ENCODE measurements at regions not wholly inside any gene's neighbourhood (a gene's known extent, or its start where the extent isn't known, plus 50 kb on each side); places are given as distances from the start of the nearest gene placed in this dataset.

DNA sequence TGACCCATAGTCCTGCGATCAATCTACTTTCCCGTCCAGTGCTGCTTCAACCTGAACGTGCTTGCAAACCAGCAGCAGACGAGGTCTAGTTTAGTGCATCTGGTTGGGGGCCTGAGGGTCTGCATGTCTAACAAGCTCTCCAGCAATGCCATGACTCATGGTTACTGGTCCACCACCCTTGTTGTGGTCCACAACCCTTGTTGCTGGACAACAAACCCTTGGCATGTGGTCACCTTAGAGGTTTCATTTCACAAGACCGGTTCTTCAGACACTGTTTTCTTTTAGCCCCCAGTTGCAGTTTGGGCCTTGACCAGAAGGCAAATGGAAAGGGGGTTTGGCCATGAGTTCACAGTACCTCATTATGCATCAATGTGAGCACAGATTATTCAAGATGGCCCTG, 424.8 kb downstream of the QKI start:
- no peaks in the 10 kb centered on the region for H3K27me3 Mint-ChIP-seq (ENCODE audit: low read depth)
- H3K27ac Mint-ChIP-seq: no peak overlapping the region; a peak in 1 of 7 replicates

More for the DNA sequence above, 424.8 kb downstream of the QKI start:
- WGBS (ENCODE audit: extremely low coverage, insufficient read length, low lambda C conversion rate): no CpG with 5 or more reads among the region's 5 CpGs
- H3K18ac ChIP-seq (ENCODE audit: insufficient read length, low read depth, low read length): no peak overlapping the region
- no peak overlapping the region for H2BK15ac ChIP-seq (ENCODE audit: low read depth, low read length)
- no peak overlapping the region for H3K14ac ChIP-seq (ENCODE audit: insufficient read depth, low read length)
- no peaks in the 10 kb centered on the region for H3K9me3 ChIP-seq (ENCODE audit: control insufficient read depth, low read depth, low read length)
- no peak overlapping the region for H3K56ac ChIP-seq (ENCODE audit: insufficient read length, low read depth, low read length)
- H2BK12ac ChIP-seq (ENCODE audit: insufficient read length, low read depth, low read length): no peak overlapping the region
- no peak for DNase-seq
- Mint-ChIP-seq H3K36me3 (ENCODE audit: insufficient read depth in 1 of 3, low read depth in 3 of 3) (peaks cover 10 to 12% (median 12%) of the 10 kb centered on the region in 3 experiments), H3K4me3 (no peak overlapping the region), H3K4me1 (peaks cover 0 to 12% of the 10 kb centered on the region in 2 experiments; a peak in 3 of 4 replicates), H3K9me3 (peaks cover 11 to 12% of the 10 kb centered on the region in 2 experiments)
- H3K4me2 ChIP-seq (ENCODE audit: insufficient read depth, insufficient read length, low read length): no peak overlapping the region
- H2BK5ac ChIP-seq (ENCODE audit: insufficient read length, low read length): no peak overlapping the region
- H3K79me1 ChIP-seq (ENCODE audit: insufficient read depth, low read depth, low read length, poor library complexity, severe bottlenecking): no peaks in the 10 kb centered on the region
- H2BK20ac ChIP-seq (ENCODE audit: low read depth, low read length, poor library complexity, severe bottlenecking): no peak overlapping the region
- no peak overlapping the region for H2AK5ac ChIP-seq (ENCODE audit: insufficient read length, low read length)
- no peaks in the 10 kb centered on the region for H4K20me1 ChIP-seq (ENCODE audit: control insufficient read depth, insufficient read depth, insufficient read length)
- no peak overlapping the region for H4K8ac ChIP-seq (replicated peaks; ENCODE audit: insufficient read length, low read depth, low read length)
- no peak overlapping the region for H3K27ac ChIP-seq (ENCODE audit: insufficient read length, low read depth, low read length)
- no peaks in the 10 kb centered on the region for H3K4me1 ChIP-seq (ENCODE audit: insufficient read depth, low read length)
- no peaks in the 10 kb centered on the region for H3K79me2 ChIP-seq (ENCODE audit: insufficient read depth, low read length)
- H2BK120ac ChIP-seq (ENCODE audit: low read depth, low read length, poor library complexity, severe bottlenecking): no peak overlapping the region
- H3K23ac ChIP-seq (ENCODE audit: insufficient read length, low read depth, low read length): no peak overlapping the region
- H2AFZ ChIP-seq (ENCODE audit: low read length): no peak overlapping the region
- no peak overlapping the region for H3K9ac ChIP-seq (ENCODE audit: extremely low read depth, insufficient read length, low read length)
- no peaks in the 10 kb centered on the region for H3K27me3 ChIP-seq (ENCODE audit: insufficient read depth, low read length)
- H4K91ac ChIP-seq (ENCODE audit: insufficient read length, low read depth, low read length): no peak overlapping the region
- H3K23me2 ChIP-seq (ENCODE audit: insufficient read length, low read depth, low read length, poor library complexity, severe bottlenecking): no peaks in the 10 kb centered on the region
- H3K4ac ChIP-seq (ENCODE audit: low read depth, low read length): no peak overlapping the region
- no peak overlapping the region for H3T11ph ChIP-seq (ENCODE audit: low read length)
- no peak overlapping the region for H4K5ac ChIP-seq (ENCODE audit: insufficient read length, low read depth, low read length)
- TF ChIP-seq, protein P1, sequence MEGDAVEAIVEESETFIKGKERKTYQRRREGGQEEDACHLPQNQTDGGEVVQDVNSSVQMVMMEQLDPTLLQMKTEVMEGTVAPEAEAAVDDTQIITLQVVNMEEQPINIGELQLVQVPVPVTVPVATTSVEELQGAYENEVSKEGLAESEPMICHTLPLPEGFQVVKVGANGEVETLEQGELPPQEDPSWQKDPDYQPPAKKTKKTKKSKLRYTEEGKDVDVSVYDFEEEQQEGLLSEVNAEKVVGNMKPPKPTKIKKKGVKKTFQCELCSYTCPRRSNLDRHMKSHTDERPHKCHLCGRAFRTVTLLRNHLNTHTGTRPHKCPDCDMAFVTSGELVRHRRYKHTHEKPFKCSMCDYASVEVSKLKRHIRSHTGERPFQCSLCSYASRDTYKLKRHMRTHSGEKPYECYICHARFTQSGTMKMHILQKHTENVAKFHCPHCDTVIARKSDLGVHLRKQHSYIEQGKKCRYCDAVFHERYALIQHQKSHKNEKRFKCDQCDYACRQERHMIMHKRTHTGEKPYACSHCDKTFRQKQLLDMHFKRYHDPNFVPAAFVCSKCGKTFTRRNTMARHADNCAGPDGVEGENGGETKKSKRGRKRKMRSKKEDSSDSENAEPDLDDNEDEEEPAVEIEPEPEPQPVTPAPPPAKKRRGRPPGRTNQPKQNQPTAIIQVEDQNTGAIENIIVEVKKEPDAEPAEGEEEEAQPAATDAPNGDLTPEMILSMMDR (conservative IDR thresholded peaks at IDR 0.05): no peak

Data from H9 (cell line).